Small intestine (tissue), 7 donors: ENCODE measurements at regions not wholly inside any gene's neighbourhood (a gene's known extent, or its start where the extent isn't known, plus 50 kb on each side); places are given as distances from the start of the nearest gene placed in this dataset.
A peak's percentile ranks its signal among the peaks of the same experiment; 100 is the strongest.
"Not testable (repeated sequence)": the region's sequence is repeated elsewhere in the genome, so short reads cannot be mapped to it uniquely, and the experiment has no call there.

ENCODE experiments used
- DNase-seq, 2 donors: peaks; one replicate each; pipeline versions ENCODE4 v3.0.0 to v3.0.0-alpha.2; 2013
- FAIRE-seq: peaks from 2 replicates; lab custom pipeline; 2012; peaks lifted over from hg19 to GRCh38; lab: Jason Lieb, UNC
- H3K27ac ChIP-seq, 3 donors: one replicate each; pipeline ENCODE4 v1.5.1; 2013; ENCODE audit warnings: low read length in 2 of 3, mild to moderate bottlenecking in 2 of 3, control low read depth in 1 of 3, inconsistent platforms in 1 of 3, low read depth in 1 of 3, moderate library complexity in 1 of 3
- H3K27me3 ChIP-seq, 3 donors: one replicate each; pipeline ENCODE4 v1.6.1; 2013; ENCODE audit warnings: low read length in 3 of 3, inconsistent platforms in 1 of 3; ENCODE audit not compliant: control insufficient read depth in 3 of 3, insufficient read depth in 3 of 3
- H3K36me3 ChIP-seq, 3 donors: one replicate each; pipeline ENCODE4 v1.6.1; 2013; ENCODE audit warnings: low read length in 3 of 3, inconsistent platforms in 1 of 3, low read depth in 1 of 3, mild to moderate bottlenecking in 1 of 3, moderate library complexity in 1 of 3; ENCODE audit not compliant: control insufficient read depth in 3 of 3, insufficient read depth in 2 of 3
- H3K4me1 ChIP-seq, 3 donors: one replicate each; pipeline ENCODE4 v1.6.1; 2013; ENCODE audit warnings: low read length in 2 of 3, inconsistent platforms in 1 of 3, low read depth in 1 of 3, mild to moderate bottlenecking in 1 of 3, moderate library complexity in 1 of 3; ENCODE audit not compliant: control insufficient read depth in 3 of 3, insufficient read depth in 2 of 3
- H3K4me3 ChIP-seq, 3 donors: one replicate each; pipeline ENCODE4 v1.5.1; 2013; ENCODE audit warnings: low read length in 3 of 3, control low read depth in 1 of 3, inconsistent platforms in 1 of 3, low read depth in 1 of 3, mild to moderate bottlenecking in 1 of 3, moderate library complexity in 1 of 3
- H3K9me3 ChIP-seq, 2 donors: one replicate each; pipeline ENCODE4 v1.6.1; 2013; ENCODE audit warnings: low read depth in 1 of 2, low read length in 1 of 2; ENCODE audit not compliant: control insufficient read depth in 2 of 2, insufficient read depth in 1 of 2
- WGBS, 3 donors: extraction: QIAGEN DNeasy Blood & Tissue Kit; methylation state at CpG; one replicate each; pipeline ENCODE4 v1.1.7; 2013; 5-methylcytosine and 5-hydroxymethylcytosine counted together
- donor health status: healthy with polysubstance abuse.
- donor health status: control.
- donor health status: control.
- donor health status: Bipolar disorder and iron deficiency.
- donor health status: healthy.

DNA sequence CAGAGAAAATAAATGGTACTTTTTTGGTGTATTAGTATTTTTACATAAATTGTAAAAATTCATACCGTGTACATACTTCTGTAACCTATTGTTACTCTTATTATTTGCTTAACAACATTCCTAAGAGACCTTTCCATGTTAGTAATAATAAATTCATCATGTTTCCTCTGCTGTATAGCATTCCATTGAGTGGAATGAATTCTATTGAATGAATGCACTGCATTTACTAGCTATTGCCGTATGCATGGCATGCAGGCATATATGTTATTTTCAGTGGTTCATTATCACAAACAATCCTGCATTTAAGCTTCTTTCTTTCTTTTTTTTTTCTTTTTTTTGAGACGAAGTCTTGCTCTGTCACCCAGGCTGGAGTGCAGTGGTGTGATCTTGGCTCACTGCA is 137.6 kb upstream of the TBX3 start:
- H3K27ac ChIP-seq: no peak overlapping the region
- H3K36me3 ChIP-seq: no peaks in the 10 kb centered on the region
- WGBS, 3 donors: 69 to 85% (median 82%) methylated on average over 3 of the region's 3 CpGs
- DNase-seq (no peak), FAIRE-seq (no peak)
- no peaks in the 10 kb centered on the region for H3K9me3 ChIP-seq
- no peaks in the 10 kb centered on the region for H3K27me3 ChIP-seq
- H3K4me3 ChIP-seq: no peak overlapping the region
- H3K4me1 ChIP-seq: peaks cover 0 to 9% (median 0%) of the 10 kb centered on the region in 3 donors

DNA sequence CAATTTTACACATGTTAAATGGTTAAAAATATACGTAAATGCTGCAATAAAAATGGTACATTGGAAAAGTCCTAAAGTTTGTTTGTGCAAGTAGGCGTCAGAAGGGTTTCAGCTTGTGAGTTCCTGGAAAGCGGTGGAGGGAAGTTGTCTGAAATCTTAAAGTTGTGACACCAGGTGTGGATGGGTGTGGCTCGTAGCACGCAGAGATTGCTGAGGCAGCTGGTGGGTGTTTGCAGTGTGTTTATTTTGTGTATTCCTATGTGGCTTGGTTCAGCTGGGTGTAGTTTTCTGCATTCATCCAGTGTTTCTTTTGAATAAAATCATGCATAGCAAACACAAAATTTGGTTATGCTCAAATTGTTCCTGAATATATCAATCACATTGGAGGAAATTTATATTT is 136.8 kb upstream of the TBX3 start:
- Histone ChIP-seq H3K27ac (no peak overlapping the region), H3K27me3 (no peaks in the 10 kb centered on the region), H3K9me3 (no peaks in the 10 kb centered on the region), H3K4me3 (no peak overlapping the region), H3K36me3 (no peaks in the 10 kb centered on the region), H3K4me1 (peaks cover 0 to 1% (median 0%) of the 10 kb centered on the region in 3 donors)
- FAIRE-seq (no peak), DNase-seq (peak; percentile 76)
- WGBS, 3 donors: 12 to 41% (median 32%) methylated on average over 5 of the region's 5 CpGs

DNA sequence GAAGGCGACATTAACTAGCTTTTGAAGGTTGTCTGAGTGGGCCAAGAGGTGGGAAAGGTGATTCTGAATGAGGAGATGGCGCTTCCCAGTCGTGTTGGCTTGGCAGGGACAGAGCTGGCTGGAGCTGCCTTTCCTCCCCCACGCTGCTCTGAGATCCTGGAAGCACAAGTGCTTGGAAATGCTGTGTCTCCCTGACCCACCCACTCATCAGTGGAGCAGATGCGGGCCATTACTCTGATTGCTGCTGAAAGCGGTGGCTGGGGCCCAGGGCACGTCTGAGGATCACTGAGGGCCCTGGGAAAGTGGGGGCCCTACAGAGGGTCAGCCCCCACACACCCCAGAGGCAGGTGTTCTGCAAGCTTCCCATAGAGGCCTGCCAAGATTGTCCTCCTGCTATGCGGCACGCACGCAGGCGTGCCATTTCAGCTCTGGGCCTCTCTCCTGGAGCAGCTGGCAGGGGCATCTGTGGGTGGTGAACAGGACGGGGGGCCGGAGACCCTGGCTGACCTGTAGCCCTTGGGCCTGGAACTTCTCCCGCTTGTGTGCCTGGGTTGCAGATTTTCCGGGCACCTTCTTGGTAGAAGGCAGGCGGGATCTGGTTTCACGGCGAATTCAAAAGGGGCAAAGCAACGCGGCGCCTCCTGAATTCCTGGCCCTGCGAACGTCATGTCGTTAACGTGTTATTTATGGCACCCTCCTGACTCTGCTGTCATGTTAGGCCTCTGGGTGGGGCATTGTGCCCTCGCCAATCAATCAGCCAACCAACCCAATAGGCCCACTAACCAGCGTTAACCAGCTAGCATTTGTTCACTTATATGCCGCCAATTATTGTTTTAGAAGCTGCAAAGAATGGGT is 133.8 kb upstream of the TBX3 start:
- no peak overlapping the region for H3K4me3 ChIP-seq
- H3K4me1 ChIP-seq: peaks cover 0 to 3% (median 0%) of the 10 kb centered on the region in 3 donors
- no peaks in the 10 kb centered on the region for H3K27me3 ChIP-seq
- WGBS, 3 donors: 80 to 85% (median 81%) methylated on average over 28 of the region's 28 CpGs
- no peaks in the 10 kb centered on the region for H3K36me3 ChIP-seq
- H3K27ac ChIP-seq: no peak overlapping the region
- FAIRE-seq (no peak), DNase-seq (no peak)
- H3K9me3 ChIP-seq: no peaks in the 10 kb centered on the region

DNA sequence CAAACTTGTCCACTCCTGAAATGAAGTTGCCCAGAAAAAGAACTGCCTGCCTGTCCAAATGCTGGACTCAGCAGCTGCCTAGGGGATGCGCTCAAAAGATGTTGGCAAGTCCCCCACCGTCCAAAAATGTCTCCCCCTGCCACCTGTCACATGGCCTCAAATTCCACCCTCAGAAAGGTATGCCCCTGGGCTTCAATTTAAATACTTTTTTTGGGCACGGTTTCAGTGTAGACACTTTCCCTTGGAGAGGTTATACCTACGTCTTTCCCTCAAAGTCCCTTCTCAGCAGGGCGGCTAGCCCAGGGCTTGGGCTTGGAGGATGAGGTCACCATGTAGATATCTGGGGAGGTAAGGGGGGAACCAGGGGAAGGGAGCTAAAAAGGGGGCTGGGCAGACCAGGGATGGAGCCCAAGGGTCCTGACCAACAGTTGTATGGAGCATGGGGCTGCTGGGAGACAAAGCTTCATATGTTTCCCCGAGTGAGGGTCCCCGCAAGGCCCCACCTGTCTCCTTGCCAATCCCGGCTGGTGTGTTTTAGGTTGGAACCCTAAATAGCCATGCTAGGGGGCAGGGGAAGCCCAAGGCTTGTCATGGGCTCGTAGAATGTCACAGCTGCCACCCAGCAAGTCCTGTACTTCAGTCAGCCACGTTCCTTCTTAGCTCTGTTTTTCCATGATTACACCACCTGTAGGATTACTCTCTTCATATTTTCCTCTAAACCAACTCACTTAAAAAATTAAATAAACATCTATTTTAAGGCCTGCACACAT is 131.2 kb upstream of the TBX3 start:
- no peak for FAIRE-seq
- no peak overlapping the region for H3K4me3 ChIP-seq
- H3K27ac ChIP-seq: no peak overlapping the region
- H3K4me1 ChIP-seq: peaks cover 0 to 3% (median 0%) of the 10 kb centered on the region in 3 donors
- no peaks in the 10 kb centered on the region for H3K9me3 ChIP-seq
- no peak for DNase-seq
- H3K27me3 ChIP-seq: peaks cover 0 to 3% (median 0%) of the 10 kb centered on the region in 3 donors
- no peaks in the 10 kb centered on the region for H3K36me3 ChIP-seq
- WGBS, 3 donors: 87 to 90% (median 87%) methylated on average over 10 of the region's 10 CpGs

DNA sequence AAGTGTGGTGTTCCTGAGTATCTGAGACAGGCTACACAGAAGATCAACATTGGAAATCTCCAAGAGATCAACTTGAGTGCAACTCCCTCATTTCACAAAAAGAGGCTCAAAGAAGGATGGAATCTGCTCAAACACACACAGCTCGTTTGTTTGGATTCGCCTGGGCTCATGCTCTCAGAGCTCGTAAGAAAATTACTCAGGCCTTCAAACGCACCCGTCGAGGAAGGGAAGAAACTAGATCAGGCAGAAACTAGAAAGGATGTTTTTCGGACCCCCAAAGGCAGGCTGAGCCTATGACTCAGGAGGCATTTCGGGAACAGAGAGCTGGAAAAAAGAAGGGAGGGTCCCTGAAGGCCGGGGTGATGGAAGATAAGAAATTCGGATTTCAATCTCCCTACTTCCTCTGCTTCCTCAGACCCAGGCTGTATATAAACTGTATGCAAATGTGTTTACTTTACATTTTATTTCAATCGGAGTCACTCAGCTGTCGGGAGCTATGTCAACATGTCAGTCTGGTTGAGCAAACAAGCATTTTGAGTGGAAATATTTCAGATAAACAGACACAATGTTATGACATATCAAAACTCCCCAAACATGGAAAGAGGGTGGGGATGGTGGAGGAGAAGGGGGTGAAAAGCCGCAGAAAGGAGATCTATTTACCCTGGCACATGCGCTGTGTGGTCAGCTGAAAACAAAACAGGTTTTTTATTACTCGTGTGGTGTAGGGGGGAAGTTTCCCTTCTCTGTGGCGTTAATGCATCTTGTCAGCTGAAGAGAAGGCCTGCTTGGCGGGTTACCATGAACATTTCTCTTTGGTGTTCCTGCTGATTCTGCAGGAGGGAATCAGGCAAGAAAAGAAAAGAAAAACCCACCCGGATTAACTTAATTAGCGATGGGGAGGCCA is 129.1 kb upstream of the TBX3 start:
- WGBS, 3 donors: 33 to 49% (median 49%) methylated on average over 19 of the region's 19 CpGs
- H3K27ac ChIP-seq: peak overlapping the region in 2 of 3 donors; percentile 33 to 61
- H3K4me3 ChIP-seq: no peak overlapping the region
- H3K4me1 ChIP-seq: peaks cover 0 to 3% (median 0%) of the 10 kb centered on the region in 3 donors
- peaks cover 0 to 3% (median 0%) of the 10 kb centered on the region in 3 donors for H3K27me3 ChIP-seq
- H3K9me3 ChIP-seq: no peaks in the 10 kb centered on the region
- DNase-seq (peak in 1 of 2 donors; percentile 45), FAIRE-seq (no peak)
- no peaks in the 10 kb centered on the region for H3K36me3 ChIP-seq

DNA sequence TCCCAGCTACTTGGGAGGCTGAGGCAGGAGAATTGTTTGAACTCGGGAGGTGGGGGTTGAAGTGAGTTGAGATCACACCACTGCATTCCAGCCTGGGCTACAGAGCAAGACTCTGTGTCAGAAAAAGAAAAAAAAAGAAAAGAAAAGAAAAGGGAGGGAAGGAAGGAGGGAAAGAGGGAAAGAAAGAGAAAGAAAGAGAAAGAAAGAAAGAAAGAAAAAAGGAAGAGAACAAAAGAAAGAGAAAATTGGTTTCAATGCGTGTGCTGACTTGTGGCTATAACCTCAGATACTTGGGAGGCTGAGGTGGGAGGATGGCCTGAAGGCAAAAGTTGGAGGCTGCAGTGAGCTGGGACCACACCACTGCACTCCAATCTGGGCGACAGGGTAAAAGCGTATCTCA is 128.4 kb upstream of the TBX3 start:
- 88 to 95% (median 89%) methylated on average over 4 of the region's 4 CpGs for WGBS, 3 donors
- H3K27ac ChIP-seq: peak overlapping the region in 2 of 3 donors; percentile 33 to 61
- H3K27me3 ChIP-seq: peaks cover 0 to 3% (median 0%) of the 10 kb centered on the region in 3 donors
- H3K9me3 ChIP-seq: no peaks in the 10 kb centered on the region
- H3K4me1 ChIP-seq: peaks cover 0 to 3% (median 0%) of the 10 kb centered on the region in 3 donors
- FAIRE-seq (no peak), DNase-seq (no peak)
- no peak overlapping the region for H3K4me3 ChIP-seq
- H3K36me3 ChIP-seq: no peaks in the 10 kb centered on the region

DNA sequence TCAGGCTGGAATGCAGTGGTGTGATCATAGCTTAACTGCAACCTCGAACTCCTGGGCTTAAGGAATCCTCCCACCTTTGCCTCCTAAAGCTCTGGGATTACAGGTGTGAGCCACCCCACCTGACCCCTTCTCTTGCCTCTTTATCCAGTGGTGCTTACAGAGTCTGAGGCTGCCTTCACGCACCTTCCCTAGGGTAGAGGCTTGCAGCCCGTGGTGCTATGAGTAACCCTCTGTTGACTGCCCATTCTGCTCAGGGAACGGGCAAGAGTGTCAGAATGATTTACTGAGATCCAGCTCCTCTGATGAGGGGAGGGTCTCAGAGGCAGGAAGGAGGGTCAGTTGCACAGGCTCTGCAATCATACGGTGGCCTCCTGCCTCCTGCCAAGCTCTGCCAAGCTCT is 125.1 kb upstream of the TBX3 start:
- 69 to 75% (median 71%) methylated on average over 5 of the region's 5 CpGs for WGBS, 3 donors
- FAIRE-seq (no peak), DNase-seq (no peak)
- no peak overlapping the region for H3K4me3 ChIP-seq
- H3K27ac ChIP-seq: no peak overlapping the region
- H3K36me3 ChIP-seq: no peaks in the 10 kb centered on the region
- no peaks in the 10 kb centered on the region for H3K9me3 ChIP-seq
- peaks cover 0 to 3% (median 0%) of the 10 kb centered on the region in 3 donors for H3K4me1 ChIP-seq
- peaks cover 0 to 3% (median 0%) of the 10 kb centered on the region in 3 donors for H3K27me3 ChIP-seq

DNA sequence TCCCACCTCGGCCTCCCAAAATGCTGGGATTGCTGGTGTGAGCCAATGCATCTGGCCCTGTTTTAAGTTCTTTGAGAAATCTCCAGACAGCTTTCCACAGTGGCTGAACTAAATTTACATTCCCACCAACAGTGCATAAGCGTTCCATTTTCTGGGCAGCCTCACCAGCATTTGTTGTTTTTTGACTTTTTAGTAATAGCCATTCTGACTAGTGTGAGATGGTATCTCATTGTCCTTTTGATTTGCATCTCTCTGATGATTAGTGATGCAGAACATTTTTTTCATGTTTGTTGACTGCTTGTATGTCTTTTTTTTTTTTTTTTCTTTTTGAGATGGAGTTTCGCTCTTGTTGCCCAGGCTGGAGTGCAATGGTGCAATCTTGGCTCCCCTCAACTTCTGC is 117.4 kb upstream of the TBX3 start:
- DNase-seq, H3K27me3 ChIP-seq, H3K4me1 ChIP-seq, H3K27ac ChIP-seq, H3K36me3 ChIP-seq, H3K4me3 ChIP-seq, FAIRE-seq, H3K9me3 ChIP-seq: not testable (repeated sequence)
- 80 to 99% (median 89%) methylated on average over 3 of the region's 3 CpGs for WGBS, 3 donors
